ENCODE measurements at regions not wholly inside any gene's neighbourhood (a gene's known extent, or its start where the extent isn't known, plus 50 kb on each side); places are given as distances from the start of the nearest gene placed in this dataset.

DNA sequence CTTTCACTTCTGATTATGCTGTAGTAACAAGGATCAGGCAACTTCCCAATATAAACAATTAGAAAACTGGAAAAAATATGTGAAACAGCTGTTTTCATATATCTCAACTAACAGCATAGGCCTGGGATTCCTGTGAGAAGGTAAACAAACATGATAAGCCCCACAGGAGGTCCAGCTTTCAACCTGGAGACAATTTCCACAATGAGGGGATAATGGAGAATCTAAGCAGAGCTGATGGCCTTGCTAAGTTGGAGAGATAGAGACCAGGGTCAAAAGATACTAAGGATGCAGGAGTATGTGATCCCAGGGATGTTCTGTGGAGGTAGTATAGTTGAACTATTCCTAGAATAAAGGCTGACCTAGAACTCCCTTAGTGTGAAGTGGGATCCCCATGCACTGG, 452.3 kb upstream of the ACTRT1 start:
- H3K4me3 ChIP-seq (ENCODE audit: low read depth, low read length) = no peak overlapping the region
- H3K27ac ChIP-seq (ENCODE audit: insufficient read depth, low read length, poor library complexity, severe bottlenecking) = no peak overlapping the region
- Mint-ChIP-seq H3K9me3 (peaks cover 0 to 3% (median 0%) of the 10 kb centered on the region in 7 donors), H3K4me3 (no peak overlapping the region), H3K27ac (no peak overlapping the region), H3K4me1 (no peaks in the 10 kb centered on the region), H3K27me3 (no peaks in the 10 kb centered on the region), H3K36me3 (no peaks in the 10 kb centered on the region)
- no peaks in the 10 kb centered on the region for H3K36me3 ChIP-seq (ENCODE audit: control insufficient read depth, insufficient read depth, low read length)
- no peak for ATAC-seq (ENCODE audit: low read depth in 2 of 2)
- DNase-seq = no peak
- no peaks in the 10 kb centered on the region for H3K9me3 ChIP-seq (ENCODE audit: control insufficient read depth in 2 of 2, low read length in 2 of 2)
- H3K27me3 ChIP-seq (ENCODE audit: control insufficient read depth, insufficient read depth, low read length) = no peaks in the 10 kb centered on the region
- no peaks in the 10 kb centered on the region for H3K4me1 ChIP-seq (ENCODE audit: control insufficient read depth, insufficient read depth, low read length, poor library complexity, severe bottlenecking)

DNA sequence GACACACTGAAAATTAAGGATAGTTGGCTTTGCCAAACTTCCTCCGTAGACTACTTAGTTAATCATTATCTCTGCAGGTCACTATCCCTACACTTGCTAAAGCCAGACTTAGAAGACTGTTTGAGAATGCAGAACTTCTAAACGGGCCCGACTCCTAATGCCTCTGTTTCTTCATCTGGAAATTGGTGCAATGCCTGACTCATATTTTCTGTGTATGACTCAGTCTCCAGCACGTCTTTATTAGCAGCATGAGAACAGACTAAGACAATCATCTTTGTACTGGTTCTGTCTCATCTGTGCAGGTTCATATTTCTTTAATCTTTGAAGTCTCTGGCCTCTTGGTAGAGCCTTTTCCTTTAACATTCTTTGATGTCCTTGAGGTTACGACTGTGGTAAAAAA, 411.9 kb upstream of the ACTRT1 start:
- Histone ChIP-seq H3K4me1 (ENCODE audit: control insufficient read depth, insufficient read depth, low read length, poor library complexity, severe bottlenecking) (no peaks in the 10 kb centered on the region), H3K9me3 (ENCODE audit: control insufficient read depth in 2 of 2, low read length in 2 of 2) (no peaks in the 10 kb centered on the region), H3K27ac (ENCODE audit: insufficient read depth, low read length, poor library complexity, severe bottlenecking) (no peak overlapping the region), H3K4me3 (ENCODE audit: low read depth, low read length) (no peak overlapping the region), H3K27me3 (ENCODE audit: control insufficient read depth, insufficient read depth, low read length) (no peaks in the 10 kb centered on the region), H3K36me3 (ENCODE audit: control insufficient read depth, insufficient read depth, low read length) (no peaks in the 10 kb centered on the region)
- Mint-ChIP-seq H3K27ac (no peak overlapping the region), H3K4me3 (no peak overlapping the region), H3K9me3 (peaks cover 0 to 10% (median 0%) of the 10 kb centered on the region in 7 donors), H3K4me1 (no peaks in the 10 kb centered on the region), H3K27me3 (no peaks in the 10 kb centered on the region), H3K36me3 (no peaks in the 10 kb centered on the region)
- DNase-seq (no peak), ATAC-seq (ENCODE audit: low read depth in 2 of 2) (no peak)

DNA sequence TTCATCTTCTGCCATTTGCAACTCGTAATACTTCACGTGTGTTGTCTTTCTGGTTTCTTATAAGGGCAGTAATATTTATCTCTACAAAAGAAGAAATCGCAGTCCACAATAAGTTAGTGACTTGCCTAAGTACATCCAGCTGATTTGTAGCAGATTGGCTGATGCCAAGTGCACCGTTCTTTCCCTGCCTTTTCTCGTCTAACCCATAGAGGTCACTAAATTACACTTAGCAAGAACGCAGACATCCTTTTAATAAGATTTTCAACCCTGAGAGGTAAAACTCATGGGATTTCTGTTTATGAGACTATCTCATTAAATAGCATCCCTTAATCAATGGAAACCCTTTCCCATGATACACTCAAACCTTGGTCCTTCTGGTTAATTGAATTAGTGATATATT, 408.6 kb upstream of the ACTRT1 start:
- ATAC-seq (ENCODE audit: low read depth in 2 of 2) (no peak), DNase-seq (no peak)
- Mint-ChIP-seq H3K4me3 (no peak overlapping the region), H3K27me3 (no peaks in the 10 kb centered on the region), H3K4me1 (no peaks in the 10 kb centered on the region), H3K9me3 (peaks cover 0 to 10% (median 0%) of the 10 kb centered on the region in 7 donors), H3K27ac (no peak overlapping the region), H3K36me3 (no peaks in the 10 kb centered on the region)
- no peaks in the 10 kb centered on the region for H3K27me3 ChIP-seq (ENCODE audit: control insufficient read depth, insufficient read depth, low read length)
- H3K4me3 ChIP-seq (ENCODE audit: low read depth, low read length) = no peak overlapping the region
- H3K9me3 ChIP-seq (ENCODE audit: control insufficient read depth in 2 of 2, low read length in 2 of 2) = no peaks in the 10 kb centered on the region
- no peaks in the 10 kb centered on the region for H3K4me1 ChIP-seq (ENCODE audit: control insufficient read depth, insufficient read depth, low read length, poor library complexity, severe bottlenecking)
- H3K27ac ChIP-seq (ENCODE audit: insufficient read depth, low read length, poor library complexity, severe bottlenecking) = no peak overlapping the region
- H3K36me3 ChIP-seq (ENCODE audit: control insufficient read depth, insufficient read depth, low read length) = no peaks in the 10 kb centered on the region

DNA sequence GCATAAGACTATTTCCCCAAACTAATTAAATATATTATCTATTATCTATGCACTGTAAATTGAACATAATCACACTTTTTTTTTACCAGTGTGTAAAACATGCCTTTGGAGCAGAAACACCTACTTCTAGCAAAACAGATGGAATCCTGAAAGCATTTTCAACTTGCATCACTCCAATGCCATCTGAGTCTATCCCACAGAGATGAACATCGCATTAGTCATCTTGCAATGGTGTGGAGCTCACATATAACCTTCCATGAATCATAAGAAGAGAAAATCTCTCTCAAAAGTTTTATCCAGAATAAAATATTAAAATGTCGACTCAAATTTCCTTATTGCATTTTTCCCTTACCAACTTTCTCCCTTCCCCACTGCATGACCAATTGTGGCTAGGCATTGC, 406.7 kb upstream of the ACTRT1 start:
- no peaks in the 10 kb centered on the region for H3K36me3 ChIP-seq (ENCODE audit: control insufficient read depth, insufficient read depth, low read length)
- no peak overlapping the region for H3K4me3 Mint-ChIP-seq
- H3K27ac ChIP-seq (ENCODE audit: insufficient read depth, low read length, poor library complexity, severe bottlenecking) = no peak overlapping the region
- H3K4me1 ChIP-seq (ENCODE audit: control insufficient read depth, insufficient read depth, low read length, poor library complexity, severe bottlenecking) = no peaks in the 10 kb centered on the region
- H3K27me3 Mint-ChIP-seq = no peaks in the 10 kb centered on the region
- no peaks in the 10 kb centered on the region for H3K36me3 Mint-ChIP-seq
- ATAC-seq (ENCODE audit: low read depth in 2 of 2) (no peak), DNase-seq (no peak)
- H3K27me3 ChIP-seq (ENCODE audit: control insufficient read depth, insufficient read depth, low read length) = no peaks in the 10 kb centered on the region
- H3K9me3 ChIP-seq (ENCODE audit: control insufficient read depth in 2 of 2, low read length in 2 of 2) = no peaks in the 10 kb centered on the region
- no peak overlapping the region for H3K27ac Mint-ChIP-seq
- H3K4me3 ChIP-seq (ENCODE audit: low read depth, low read length) = no peak overlapping the region
- H3K4me1 Mint-ChIP-seq = no peaks in the 10 kb centered on the region
- peaks cover 0 to 10% (median 4%) of the 10 kb centered on the region in 7 donors for H3K9me3 Mint-ChIP-seq

- H3K9me3 Mint-ChIP-seq = peaks cover 0 to 9% (median 4%) of the 10 kb centered on the region in 7 donors
- no peak overlapping the region for H3K27ac Mint-ChIP-seq
- no peaks in the 10 kb centered on the region for H3K36me3 Mint-ChIP-seq
Observed at GRCh38 chrX:128457674-128458073, 405.5 kb upstream of the ACTRT1 start.

DNA sequence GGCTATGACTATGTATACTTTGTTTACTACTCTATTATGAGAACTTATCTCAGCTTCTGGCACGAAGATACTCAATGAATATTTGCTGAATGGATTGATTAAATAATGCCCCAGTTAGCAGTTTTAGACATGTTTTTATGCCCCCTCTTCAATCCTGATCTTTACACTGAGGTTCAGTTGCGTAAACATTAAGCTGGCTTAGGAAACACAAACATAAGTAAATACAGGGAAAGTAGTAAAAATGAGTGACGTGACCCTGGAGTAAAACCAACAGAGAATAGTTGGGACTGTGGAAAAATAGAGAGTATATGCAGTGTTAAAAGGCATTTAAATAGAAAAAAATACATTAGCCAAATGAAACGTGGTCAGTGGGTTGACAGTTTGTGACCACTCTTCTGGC, 387.0 kb upstream of the ACTRT1 start:
- DNase-seq (no peak), ATAC-seq (ENCODE audit: low read depth in 2 of 2) (no peak)
- H3K36me3 ChIP-seq (ENCODE audit: control insufficient read depth, insufficient read depth, low read length) = no peaks in the 10 kb centered on the region
- no peaks in the 10 kb centered on the region for H3K9me3 ChIP-seq (ENCODE audit: control insufficient read depth in 2 of 2, low read length in 2 of 2)
- no peak overlapping the region for H3K4me3 ChIP-seq (ENCODE audit: low read depth, low read length)
- Mint-ChIP-seq H3K4me1 (no peaks in the 10 kb centered on the region), H3K9me3 (peaks cover 0 to 9% (median 0%) of the 10 kb centered on the region in 7 donors), H3K27ac (no peak overlapping the region), H3K4me3 (no peak overlapping the region), H3K27me3 (no peaks in the 10 kb centered on the region), H3K36me3 (no peaks in the 10 kb centered on the region)
- H3K4me1 ChIP-seq (ENCODE audit: control insufficient read depth, insufficient read depth, low read length, poor library complexity, severe bottlenecking) = no peaks in the 10 kb centered on the region
- H3K27me3 ChIP-seq (ENCODE audit: control insufficient read depth, insufficient read depth, low read length) = no peaks in the 10 kb centered on the region
- no peak overlapping the region for H3K27ac ChIP-seq (ENCODE audit: insufficient read depth, low read length, poor library complexity, severe bottlenecking)

More at GRCh38 chrX:128457674-128458073, 405.5 kb upstream of the ACTRT1 start:
- no peaks in the 10 kb centered on the region for H3K4me1 ChIP-seq (ENCODE audit: control insufficient read depth, insufficient read depth, low read length, poor library complexity, severe bottlenecking)
- H3K4me3 ChIP-seq (ENCODE audit: low read depth, low read length) = no peak overlapping the region
- DNase-seq (no peak), ATAC-seq (ENCODE audit: low read depth in 2 of 2) (no peak)
- no peaks in the 10 kb centered on the region for H3K27me3 ChIP-seq (ENCODE audit: control insufficient read depth, insufficient read depth, low read length)
- H3K36me3 ChIP-seq (ENCODE audit: control insufficient read depth, insufficient read depth, low read length) = no peaks in the 10 kb centered on the region
- H3K27me3 Mint-ChIP-seq = no peaks in the 10 kb centered on the region
- no peak overlapping the region for H3K27ac ChIP-seq (ENCODE audit: insufficient read depth, low read length, poor library complexity, severe bottlenecking)
- H3K4me3 Mint-ChIP-seq = no peak overlapping the region
- no peaks in the 10 kb centered on the region for H3K4me1 Mint-ChIP-seq
- no peaks in the 10 kb centered on the region for H3K9me3 ChIP-seq (ENCODE audit: control insufficient read depth in 2 of 2, low read length in 2 of 2)

DNA sequence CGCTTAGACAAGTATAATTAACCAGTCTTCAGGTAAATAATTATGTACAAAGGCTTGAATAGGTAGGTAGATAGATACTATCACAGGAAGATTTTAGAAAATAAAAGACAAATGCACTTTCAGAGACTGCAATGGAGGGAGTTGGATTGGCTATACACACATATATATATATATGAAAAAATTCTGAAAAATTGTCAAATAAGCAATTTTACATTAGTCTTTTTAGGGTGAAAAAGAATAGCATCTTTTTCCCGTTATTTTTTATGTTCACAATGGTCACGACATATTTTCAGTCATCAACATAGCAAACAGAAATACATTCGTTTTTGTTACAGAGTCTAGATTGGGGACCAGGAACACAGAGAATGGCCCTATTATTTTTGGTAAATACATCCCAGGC, 385.9 kb upstream of the ACTRT1 start:
- Mint-ChIP-seq H3K36me3 (no peaks in the 10 kb centered on the region), H3K9me3 (peaks cover 0 to 9% (median 0%) of the 10 kb centered on the region in 7 donors), H3K4me1 (no peaks in the 10 kb centered on the region), H3K27me3 (no peaks in the 10 kb centered on the region), H3K27ac (no peak overlapping the region), H3K4me3 (no peak overlapping the region)
- no peaks in the 10 kb centered on the region for H3K36me3 ChIP-seq (ENCODE audit: control insufficient read depth, insufficient read depth, low read length)
- H3K4me1 ChIP-seq (ENCODE audit: control insufficient read depth, insufficient read depth, low read length, poor library complexity, severe bottlenecking) = no peaks in the 10 kb centered on the region
- no peak overlapping the region for H3K27ac ChIP-seq (ENCODE audit: insufficient read depth, low read length, poor library complexity, severe bottlenecking)
- no peaks in the 10 kb centered on the region for H3K27me3 ChIP-seq (ENCODE audit: control insufficient read depth, insufficient read depth, low read length)
- H3K4me3 ChIP-seq (ENCODE audit: low read depth, low read length) = no peak overlapping the region
- no peak for DNase-seq
- no peaks in the 10 kb centered on the region for H3K9me3 ChIP-seq (ENCODE audit: control insufficient read depth in 2 of 2, low read length in 2 of 2)
- no peak for ATAC-seq (ENCODE audit: low read depth in 2 of 2)

- H3K27ac ChIP-seq (ENCODE audit: insufficient read depth, low read length, poor library complexity, severe bottlenecking) = no peak overlapping the region
- Mint-ChIP-seq H3K36me3 (no peaks in the 10 kb centered on the region), H3K27me3 (no peaks in the 10 kb centered on the region), H3K27ac (no peak overlapping the region), H3K4me3 (no peak overlapping the region), H3K4me1 (no peaks in the 10 kb centered on the region), H3K9me3 (peaks cover 0 to 10% (median 0%) of the 10 kb centered on the region in 7 donors)
- no peaks in the 10 kb centered on the region for H3K36me3 ChIP-seq (ENCODE audit: control insufficient read depth, insufficient read depth, low read length)
- ATAC-seq (ENCODE audit: low read depth in 2 of 2) (no peak), DNase-seq (no peak)
- no peaks in the 10 kb centered on the region for H3K27me3 ChIP-seq (ENCODE audit: control insufficient read depth, insufficient read depth, low read length)
- H3K9me3 ChIP-seq (ENCODE audit: control insufficient read depth in 2 of 2, low read length in 2 of 2) = no peaks in the 10 kb centered on the region
- no peaks in the 10 kb centered on the region for H3K4me1 ChIP-seq (ENCODE audit: control insufficient read depth, insufficient read depth, low read length, poor library complexity, severe bottlenecking)
- no peak overlapping the region for H3K4me3 ChIP-seq (ENCODE audit: low read depth, low read length)
Observed at GRCh38 chrX:128436397-128437103, 384.3 kb upstream of the ACTRT1 start.
